MCF 10A (cell line): ENCODE measurements at regions not wholly inside any gene's neighbourhood (a gene's known extent, or its start where the extent isn't known, plus 50 kb on each side); places are given as distances from the start of the nearest gene placed in this dataset.

Experiments
- BruUV-seq: library from RNA; stranded (reverse); fragments of 400-500 nt; replicated peaks from 2 replicates; lab custom pipeline; 2021; lab: Mats Ljungman, UMichigan
- CTCF ChIA-PET: fragments of 300-600 bp; sonication (Branson Sonifier 250); formaldehyde crosslinking; extraction: SDS; loops from one replicate; lab custom pipeline; 2021; ENCODE audit warnings: antibody characterized with exemption, inconsistent platforms; lab: Yijun Ruan, JAX
- POLR2A ChIA-PET: fragments of 300-600, 350-650 bp; sonication (Branson Sonifier 250); formaldehyde crosslinking; extraction: SDS; loops from one replicate; lab custom pipeline; 2020; ENCODE audit warnings: antibody characterized with exemption, inconsistent platforms; lab: Yijun Ruan, JAX
- DNase-seq: peaks from one replicate; pipeline ENCODE4 v3.0.0-alpha.2; 2018; ENCODE audit not compliant: unreplicated experiment
- H3K27ac Mint-ChIP-seq: one replicate; pipeline ENCODE4 v1.8.0; 2022; ENCODE audit warnings: mild to moderate bottlenecking, low read depth, mixed read lengths; ENCODE audit not compliant: unreplicated experiment
- H3K27me3 Mint-ChIP-seq: one replicate; pipeline ENCODE4 v1.8.0; 2022; ENCODE audit warnings: mixed read lengths; ENCODE audit not compliant: insufficient read depth, unreplicated experiment
- H3K36me3 Mint-ChIP-seq: one replicate; pipeline ENCODE4 v1.8.0; 2022; ENCODE audit warnings: mild to moderate bottlenecking, moderate library complexity, mixed read lengths; ENCODE audit not compliant: insufficient read depth, unreplicated experiment
- H3K4me1 Mint-ChIP-seq: one replicate; pipeline ENCODE4 v1.8.0; 2022; ENCODE audit warnings: mixed read lengths; ENCODE audit not compliant: insufficient read depth, unreplicated experiment
- H3K4me3 Mint-ChIP-seq: one replicate; pipeline ENCODE4 v1.8.0; 2022; ENCODE audit warnings: mild to moderate bottlenecking, moderate library complexity, mixed read lengths; ENCODE audit not compliant: unreplicated experiment
- H3K9me3 Mint-ChIP-seq: one replicate; pipeline ENCODE4 v1.8.0; 2022; ENCODE audit warnings: mixed read lengths; ENCODE audit not compliant: unreplicated experiment
- intact Hi-C: fragments of 100-400 bp; cut with micrococcal nuclease; formaldehyde crosslinking; loops from 2 replicates; pipeline ENCODE4 v1.14.1; 2022
- TF ChIP-seq, protein P1 (sequence below): fragments of 200-600 bp; IDR thresholded peaks from one replicate; pipeline ENCODE4 v1.8.0; 2022; ENCODE audit warnings: antibody characterized with exemption, mild to moderate bottlenecking; ENCODE audit not compliant: unreplicated experiment

DNA sequence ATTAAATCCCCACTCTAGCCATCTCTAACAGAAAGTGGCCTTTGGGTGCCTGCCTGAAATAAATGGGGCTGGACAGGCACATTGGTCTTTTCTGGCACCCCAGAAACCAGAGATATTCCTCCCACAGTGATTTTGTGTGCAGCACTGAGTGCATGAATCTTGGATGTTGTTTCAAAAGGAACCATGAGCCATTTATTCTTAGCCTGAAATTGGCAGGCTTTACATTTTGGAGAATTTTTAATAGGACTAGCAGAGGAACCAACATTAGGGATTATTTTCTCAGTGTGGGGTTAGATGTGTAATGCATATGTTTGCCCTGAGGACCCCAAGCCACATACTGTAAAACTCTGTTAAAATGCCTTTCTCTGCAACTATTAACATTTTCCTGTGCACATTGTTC, 451.3 kb downstream of the NFIB start:
- H3K27me3 Mint-ChIP-seq: no peaks in the 10 kb centered on the region
- H3K9me3 Mint-ChIP-seq: no peaks in the 10 kb centered on the region
- no TSS peak for BruUV-seq
- H3K4me1 Mint-ChIP-seq: peaks cover 6% of the 10 kb centered on the region
- no peak overlapping the region for H3K27ac Mint-ChIP-seq
- intact Hi-C loops: loop anchor here (10.0 kb wide), 1 partner anchor 462 kb away; no protein-coding TSS in a partner anchor
- ChIA-PET POLR2A (no interaction called here), CTCF (interaction anchor here (0.8 kb wide), 1 partner anchor 542 kb away, joined by 3 read pairs; no protein-coding TSS in a partner anchor)
- no peak for DNase-seq
- H3K36me3 Mint-ChIP-seq: no peaks in the 10 kb centered on the region
- TF ChIP-seq, protein P1, sequence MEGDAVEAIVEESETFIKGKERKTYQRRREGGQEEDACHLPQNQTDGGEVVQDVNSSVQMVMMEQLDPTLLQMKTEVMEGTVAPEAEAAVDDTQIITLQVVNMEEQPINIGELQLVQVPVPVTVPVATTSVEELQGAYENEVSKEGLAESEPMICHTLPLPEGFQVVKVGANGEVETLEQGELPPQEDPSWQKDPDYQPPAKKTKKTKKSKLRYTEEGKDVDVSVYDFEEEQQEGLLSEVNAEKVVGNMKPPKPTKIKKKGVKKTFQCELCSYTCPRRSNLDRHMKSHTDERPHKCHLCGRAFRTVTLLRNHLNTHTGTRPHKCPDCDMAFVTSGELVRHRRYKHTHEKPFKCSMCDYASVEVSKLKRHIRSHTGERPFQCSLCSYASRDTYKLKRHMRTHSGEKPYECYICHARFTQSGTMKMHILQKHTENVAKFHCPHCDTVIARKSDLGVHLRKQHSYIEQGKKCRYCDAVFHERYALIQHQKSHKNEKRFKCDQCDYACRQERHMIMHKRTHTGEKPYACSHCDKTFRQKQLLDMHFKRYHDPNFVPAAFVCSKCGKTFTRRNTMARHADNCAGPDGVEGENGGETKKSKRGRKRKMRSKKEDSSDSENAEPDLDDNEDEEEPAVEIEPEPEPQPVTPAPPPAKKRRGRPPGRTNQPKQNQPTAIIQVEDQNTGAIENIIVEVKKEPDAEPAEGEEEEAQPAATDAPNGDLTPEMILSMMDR: no peak
- H3K4me3 Mint-ChIP-seq: no peak overlapping the region

DNA sequence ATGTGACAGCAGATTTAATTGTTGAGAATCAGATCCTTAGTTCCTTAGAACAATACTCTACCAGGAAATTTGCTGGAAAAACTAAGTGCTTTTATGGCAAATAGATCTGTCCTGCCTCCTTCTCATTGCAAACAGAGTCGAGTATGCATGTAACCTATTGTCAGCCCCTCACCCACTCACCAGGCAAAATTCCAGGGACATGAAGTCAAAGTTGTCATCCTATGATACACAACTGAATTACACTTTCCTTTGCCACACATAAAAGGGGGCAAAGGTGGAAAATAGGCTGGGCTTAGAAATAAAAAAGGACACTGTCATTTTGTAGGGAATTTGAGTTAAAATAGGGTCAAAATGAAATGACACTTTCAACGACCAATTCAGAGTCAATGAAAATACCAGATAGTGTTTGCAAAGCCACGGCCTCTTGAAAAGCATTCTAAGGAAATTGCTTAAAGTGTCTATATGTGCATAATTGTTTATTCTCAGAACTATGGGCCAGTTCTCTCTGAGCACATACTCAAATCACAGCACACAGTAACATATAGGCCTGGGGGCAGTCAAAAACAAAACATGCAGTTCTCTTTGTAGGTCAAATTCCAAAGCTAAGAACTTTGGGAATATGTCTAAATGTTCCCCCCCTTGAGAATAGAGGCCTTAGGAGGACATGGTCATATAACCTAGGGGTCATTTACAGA, 452.8 kb downstream of the NFIB start:
- DNase-seq: no peak
- H3K9me3 Mint-ChIP-seq: no peaks in the 10 kb centered on the region
- H3K36me3 Mint-ChIP-seq: no peaks in the 10 kb centered on the region
- no peaks in the 10 kb centered on the region for H3K27me3 Mint-ChIP-seq
- no peak overlapping the region for H3K4me3 Mint-ChIP-seq
- H3K27ac Mint-ChIP-seq: no peak overlapping the region
- ChIA-PET CTCF (interaction anchor here (0.7 kb wide), 1 partner anchor 11 kb away, joined by 4 read pairs; no protein-coding TSS in a partner anchor), POLR2A (no interaction called here)
- intact Hi-C loops: loop anchor here (10.0 kb wide), 1 partner anchor 464 kb away; no protein-coding TSS in a partner anchor
- no TSS peak for BruUV-seq
- peaks cover 3% of the 10 kb centered on the region for H3K4me1 Mint-ChIP-seq
- TF ChIP-seq, protein P1: no peak

DNA sequence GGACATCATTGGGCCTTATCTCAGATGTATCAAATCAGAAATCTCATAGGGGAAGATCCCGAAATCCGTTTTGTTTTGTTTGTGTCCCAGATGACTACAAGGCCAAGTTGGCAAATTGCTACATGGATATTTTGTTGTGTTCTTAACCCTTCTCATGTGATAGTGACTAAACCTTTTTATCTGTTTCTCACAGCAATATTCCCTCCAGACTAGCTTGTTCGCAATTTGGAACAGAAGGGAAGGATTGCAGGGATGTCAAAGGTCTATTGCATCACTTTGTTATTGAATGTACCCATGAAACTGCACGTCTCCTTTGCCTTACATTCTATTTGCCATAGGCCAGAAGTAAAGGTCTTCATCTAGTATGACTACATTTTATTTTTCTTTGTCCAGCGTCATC, 453.9 kb downstream of the NFIB start:
- CTCF ChIA-PET: no interaction called here
- intact Hi-C loops: loop anchor here (10.0 kb wide), 1 partner anchor 465 kb away; no protein-coding TSS in a partner anchor
- DNase-seq: peak; percentile 11
- H3K27me3 Mint-ChIP-seq: no peaks in the 10 kb centered on the region
- no peaks in the 10 kb centered on the region for H3K4me1 Mint-ChIP-seq
- BruUV-seq: no TSS peak
- POLR2A ChIA-PET: no interaction called here
- no peak overlapping the region for H3K4me3 Mint-ChIP-seq
- H3K36me3 Mint-ChIP-seq: no peaks in the 10 kb centered on the region
- TF ChIP-seq, protein P1: no peak
- H3K27ac Mint-ChIP-seq: no peak overlapping the region
- H3K9me3 Mint-ChIP-seq: no peaks in the 10 kb centered on the region

DNA sequence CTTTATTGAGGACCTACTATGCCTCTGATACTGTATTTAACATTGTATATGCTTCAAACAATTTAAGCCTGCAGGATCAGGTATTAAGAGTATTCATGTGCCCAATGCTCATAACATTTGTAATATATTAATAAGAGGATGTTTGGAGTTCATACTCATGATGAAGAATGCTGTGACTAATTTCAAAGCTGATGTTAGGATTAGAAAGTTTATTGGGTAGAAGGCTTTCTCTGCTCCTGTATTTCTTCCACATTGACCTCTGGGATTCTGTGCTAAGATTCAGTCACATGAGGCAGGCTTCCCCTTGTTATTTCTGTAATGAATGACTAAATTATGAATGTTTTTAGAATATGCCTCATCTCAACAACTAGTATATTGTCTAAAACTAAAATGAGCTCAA, 456.4 kb downstream of the NFIB start:
- Mint-ChIP-seq H3K9me3 (no peaks in the 10 kb centered on the region), H3K27ac (no peak overlapping the region), H3K4me1 (no peaks in the 10 kb centered on the region), H3K4me3 (no peak overlapping the region), H3K36me3 (no peaks in the 10 kb centered on the region), H3K27me3 (no peaks in the 10 kb centered on the region)
- DNase-seq: no peak
- TF ChIP-seq, protein P1: no peak
- CTCF ChIA-PET: no interaction called here
- POLR2A ChIA-PET: no interaction called here
- BruUV-seq: no TSS peak
- intact Hi-C loops: no loop called here
